ENCODE measurements at regions not wholly inside any gene's neighbourhood (a gene's known extent, or its start where the extent isn't known, plus 50 kb on each side); places are given as distances from the start of the nearest gene placed in this dataset.

DNA sequence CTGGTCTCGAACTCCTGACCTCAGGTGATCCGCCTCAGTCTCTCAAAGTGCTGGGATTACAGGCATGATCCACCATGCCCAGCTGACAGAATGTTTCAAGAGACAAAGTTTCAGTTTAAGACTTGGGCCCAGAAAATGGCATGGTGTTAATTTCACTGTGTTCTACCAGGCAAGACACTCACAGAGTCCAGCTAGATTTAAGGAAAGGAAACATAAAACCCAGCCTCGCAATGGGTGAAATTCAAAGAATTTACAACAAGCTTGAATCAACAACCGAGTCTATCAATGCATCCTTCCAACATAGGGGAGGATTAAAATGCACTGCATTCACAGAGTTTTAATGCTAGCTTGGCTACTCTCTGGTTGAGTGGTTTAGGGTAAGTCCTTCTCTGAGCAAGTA lies 764.0 kb downstream of the XPNPEP1 start:
- DNase-seq (ENCODE audit: low read depth), result no peak
- H3K27me3 ChIP-seq (ENCODE audit: control insufficient read depth, insufficient read depth, low read length), result no peaks in the 10 kb centered on the region
- no peaks in the 10 kb centered on the region for H3K36me3 ChIP-seq (ENCODE audit: control insufficient read depth, insufficient read depth, low read length)
- H3K4me3 ChIP-seq (ENCODE audit: low read depth, low read length), result no peak overlapping the region
- TF ChIP-seq, protein P1, sequence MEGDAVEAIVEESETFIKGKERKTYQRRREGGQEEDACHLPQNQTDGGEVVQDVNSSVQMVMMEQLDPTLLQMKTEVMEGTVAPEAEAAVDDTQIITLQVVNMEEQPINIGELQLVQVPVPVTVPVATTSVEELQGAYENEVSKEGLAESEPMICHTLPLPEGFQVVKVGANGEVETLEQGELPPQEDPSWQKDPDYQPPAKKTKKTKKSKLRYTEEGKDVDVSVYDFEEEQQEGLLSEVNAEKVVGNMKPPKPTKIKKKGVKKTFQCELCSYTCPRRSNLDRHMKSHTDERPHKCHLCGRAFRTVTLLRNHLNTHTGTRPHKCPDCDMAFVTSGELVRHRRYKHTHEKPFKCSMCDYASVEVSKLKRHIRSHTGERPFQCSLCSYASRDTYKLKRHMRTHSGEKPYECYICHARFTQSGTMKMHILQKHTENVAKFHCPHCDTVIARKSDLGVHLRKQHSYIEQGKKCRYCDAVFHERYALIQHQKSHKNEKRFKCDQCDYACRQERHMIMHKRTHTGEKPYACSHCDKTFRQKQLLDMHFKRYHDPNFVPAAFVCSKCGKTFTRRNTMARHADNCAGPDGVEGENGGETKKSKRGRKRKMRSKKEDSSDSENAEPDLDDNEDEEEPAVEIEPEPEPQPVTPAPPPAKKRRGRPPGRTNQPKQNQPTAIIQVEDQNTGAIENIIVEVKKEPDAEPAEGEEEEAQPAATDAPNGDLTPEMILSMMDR (IDR thresholded peaks at IDR 0.05; ENCODE audit: insufficient read depth, low read length, poor library complexity, severe bottlenecking), result no peak

DNA sequence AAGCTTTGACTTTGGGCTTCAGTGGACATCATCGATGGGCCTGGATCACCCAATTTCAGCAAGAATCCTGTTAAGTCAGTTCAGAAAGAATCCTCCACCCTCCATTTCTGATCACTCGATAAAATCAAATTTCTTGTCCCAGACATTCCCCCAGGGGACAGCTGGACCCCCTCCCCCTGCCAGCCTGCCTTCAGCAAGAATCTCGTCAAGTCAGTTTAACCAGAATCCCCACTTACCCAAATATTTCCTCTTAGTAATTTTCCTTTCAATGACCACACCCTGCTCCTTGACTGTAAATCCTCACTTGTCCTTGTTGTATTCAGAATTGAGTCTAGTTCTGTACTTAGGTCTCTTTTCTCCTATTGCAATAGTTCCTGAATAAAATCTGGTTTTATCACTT lies 766.9 kb downstream of the XPNPEP1 start:
- no peak overlapping the region for H3K4me3 ChIP-seq (ENCODE audit: low read depth, low read length)
- DNase-seq (ENCODE audit: low read depth), result no peak

DNA sequence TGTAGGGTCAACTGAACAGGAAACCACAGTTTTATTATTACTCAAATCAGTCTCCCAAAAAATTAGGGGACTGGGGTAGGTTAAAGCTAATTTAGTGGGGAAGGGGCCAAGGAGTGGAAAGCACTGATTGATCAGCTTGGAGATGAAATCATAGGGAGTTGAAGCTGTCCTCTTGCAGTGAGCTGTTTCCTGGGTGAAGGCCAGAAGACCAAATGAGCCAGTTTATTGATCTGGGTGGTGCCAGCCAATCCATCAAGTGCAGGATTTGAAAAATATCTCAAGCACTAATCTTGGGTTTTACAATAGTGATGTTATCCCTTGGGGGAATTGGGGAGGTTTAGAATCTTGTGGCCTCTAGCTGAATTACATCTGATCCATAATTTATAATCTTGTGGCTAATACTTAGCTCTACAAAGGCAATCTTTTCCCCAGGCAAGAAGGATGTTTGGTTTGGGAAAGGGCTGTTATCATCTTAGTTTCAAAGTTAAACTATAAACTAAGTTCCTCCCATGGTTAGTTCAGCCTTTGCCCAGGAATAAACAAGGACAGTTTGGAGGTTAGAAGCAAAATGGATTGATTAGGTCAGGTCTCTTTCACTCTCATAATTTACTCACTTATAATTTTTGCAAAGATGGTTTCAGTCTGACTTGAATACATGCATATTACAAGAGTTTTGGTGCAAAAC lies 773.5 kb downstream of the XPNPEP1 start:
- no peak overlapping the region for H3K4me3 ChIP-seq (ENCODE audit: low read depth, low read length)
- TF ChIP-seq, protein P1 (IDR thresholded peaks at IDR 0.05; ENCODE audit: insufficient read depth, low read length, poor library complexity, severe bottlenecking), result no peak
- DNase-seq (ENCODE audit: low read depth), result no peak
- H3K27me3 ChIP-seq (ENCODE audit: control insufficient read depth, insufficient read depth, low read length), result no peaks in the 10 kb centered on the region
- no peaks in the 10 kb centered on the region for H3K36me3 ChIP-seq (ENCODE audit: control insufficient read depth, insufficient read depth, low read length)

More for the DNA sequence above, 766.9 kb downstream of the XPNPEP1 start:
- TF ChIP-seq, protein P1 (IDR thresholded peaks at IDR 0.05; ENCODE audit: insufficient read depth, low read length, poor library complexity, severe bottlenecking), result no peak
- no peaks in the 10 kb centered on the region for H3K36me3 ChIP-seq (ENCODE audit: control insufficient read depth, insufficient read depth, low read length)
- H3K27me3 ChIP-seq (ENCODE audit: control insufficient read depth, insufficient read depth, low read length), result no peaks in the 10 kb centered on the region

DNA sequence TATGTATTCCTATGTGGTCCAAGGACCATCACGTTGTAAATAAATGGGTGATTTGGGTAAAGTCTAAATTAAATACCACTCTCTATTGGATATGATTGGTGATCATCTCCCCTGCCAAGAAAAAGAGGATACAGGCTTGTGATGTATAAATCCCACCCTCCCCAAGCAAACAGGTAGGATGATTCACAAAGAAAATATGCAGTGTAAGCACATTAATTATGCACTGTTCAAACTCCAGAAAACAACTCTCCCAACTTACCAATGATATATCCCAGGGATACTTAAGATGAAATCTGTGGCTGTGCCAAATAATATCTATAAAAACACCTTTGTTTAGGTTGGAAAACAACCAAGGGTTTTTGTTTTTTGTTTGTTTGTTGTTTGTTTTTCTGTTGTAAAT lies 795.9 kb downstream of the XPNPEP1 start:
- DNase-seq (ENCODE audit: low read depth), result no peak
- Histone ChIP-seq H3K4me3 (ENCODE audit: low read depth, low read length) (no peak overlapping the region), H3K27me3 (ENCODE audit: control insufficient read depth, insufficient read depth, low read length) (no peaks in the 10 kb centered on the region), H3K36me3 (ENCODE audit: control insufficient read depth, insufficient read depth, low read length) (no peaks in the 10 kb centered on the region)
- TF ChIP-seq, protein P1 (IDR thresholded peaks at IDR 0.05; ENCODE audit: insufficient read depth, low read length, poor library complexity, severe bottlenecking), result no peak

DNA sequence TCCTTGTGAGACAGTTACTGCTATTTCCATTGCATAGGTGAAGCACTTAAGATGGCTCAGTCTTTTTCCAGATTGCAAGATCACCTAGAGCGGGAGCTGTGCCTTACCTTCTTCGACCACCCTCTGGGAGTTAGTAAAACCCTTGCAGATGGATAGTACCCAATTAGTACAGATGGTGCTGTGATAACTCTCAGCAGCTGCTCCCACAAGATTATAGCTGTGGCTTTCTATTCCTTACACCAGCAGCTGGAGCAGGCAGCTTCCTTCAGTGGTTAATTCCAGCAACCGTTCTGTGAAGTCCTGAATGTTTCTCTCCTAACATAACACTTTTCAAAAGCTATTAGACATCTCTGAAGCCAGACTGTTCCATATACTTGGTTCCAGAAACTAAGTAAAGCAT lies 796.8 kb downstream of the XPNPEP1 start:
- no peak overlapping the region for H3K4me3 ChIP-seq (ENCODE audit: low read depth, low read length)
- TF ChIP-seq, protein P1 (IDR thresholded peaks at IDR 0.05; ENCODE audit: insufficient read depth, low read length, poor library complexity, severe bottlenecking), result no peak
- DNase-seq (ENCODE audit: low read depth), result no peak

DNA sequence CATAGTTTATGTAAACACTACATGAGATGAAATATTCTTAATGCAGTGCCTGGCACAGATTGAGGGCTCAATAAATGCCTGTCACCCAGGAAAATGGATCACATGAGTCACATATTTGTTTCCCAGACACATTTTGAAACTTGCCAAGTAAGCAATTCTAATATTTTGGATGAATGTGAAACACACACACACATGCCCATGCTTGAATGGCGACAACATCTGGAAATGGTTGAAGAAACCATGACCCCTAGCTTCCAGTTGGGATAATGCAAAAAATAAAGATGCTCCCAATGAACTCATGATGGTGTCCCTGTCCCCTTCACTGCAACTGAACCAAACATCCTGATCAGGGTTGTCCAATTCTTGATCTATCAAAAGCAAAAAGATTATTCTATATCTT lies 797.3 kb downstream of the XPNPEP1 start:
- H3K27me3 ChIP-seq (ENCODE audit: control insufficient read depth, insufficient read depth, low read length), result no peaks in the 10 kb centered on the region
- no peak for DNase-seq (ENCODE audit: low read depth)
- H3K36me3 ChIP-seq (ENCODE audit: control insufficient read depth, insufficient read depth, low read length), result no peaks in the 10 kb centered on the region
- H3K4me3 ChIP-seq (ENCODE audit: low read depth, low read length), result no peak overlapping the region
- TF ChIP-seq, protein P1 (IDR thresholded peaks at IDR 0.05; ENCODE audit: insufficient read depth, low read length, poor library complexity, severe bottlenecking), result no peak

More for the DNA sequence above, 796.8 kb downstream of the XPNPEP1 start:
- no peaks in the 10 kb centered on the region for H3K27me3 ChIP-seq (ENCODE audit: control insufficient read depth, insufficient read depth, low read length)
- no peaks in the 10 kb centered on the region for H3K36me3 ChIP-seq (ENCODE audit: control insufficient read depth, insufficient read depth, low read length)
